ENCODE measurements at regions not wholly inside any gene's neighbourhood (a gene's known extent, or its start where the extent isn't known, plus 50 kb on each side); places are given as distances from the start of the nearest gene placed in this dataset.
"Not testable (repeated sequence)": the region's sequence is repeated elsewhere in the genome, so short reads cannot be mapped to it uniquely, and the experiment has no call there.

DNA sequence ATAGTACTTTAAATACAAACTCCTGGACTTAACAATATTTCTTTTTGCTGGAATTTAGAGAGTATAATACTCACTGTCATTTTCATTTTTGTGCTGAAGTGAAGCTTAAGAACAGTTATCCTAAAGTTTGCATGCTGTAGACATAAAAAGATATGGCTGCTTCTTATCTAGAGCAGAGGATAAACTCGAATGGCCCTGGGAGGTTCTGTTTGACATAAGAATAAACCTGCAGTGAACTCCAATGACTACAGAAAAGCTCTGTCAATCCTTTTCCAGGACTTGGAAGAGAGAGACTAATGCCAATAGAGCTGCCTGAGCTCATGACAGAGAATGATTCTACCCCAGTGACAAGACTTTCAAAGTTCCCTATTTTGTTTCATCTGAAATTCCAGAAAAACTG, 1017.8 kb upstream of the MIR17HG start:
- Histone ChIP-seq H3K4me1 (ENCODE audit: insufficient read depth, low read length) (no peaks in the 10 kb centered on the region), H3K36me3 (ENCODE audit: insufficient read depth, low read length) (no peaks in the 10 kb centered on the region), H3K27ac (ENCODE audit: low read depth, low read length) (no peak overlapping the region), H3K79me2 (ENCODE audit: insufficient read depth, low read length) (no peaks in the 10 kb centered on the region), H3K9me3 (ENCODE audit: low read depth, low read length) (no peaks in the 10 kb centered on the region), H4K20me1 (ENCODE audit: insufficient read depth, low read length) (no peaks in the 10 kb centered on the region), H3K4me3 (ENCODE audit: insufficient read depth, low read length) (no peak overlapping the region), H3K4me2 (ENCODE audit: insufficient read depth, low read length) (no peak overlapping the region), H2AFZ (ENCODE audit: low read length) (no peak overlapping the region), H3K27me3 (ENCODE audit: insufficient read depth, low read length) (no peaks in the 10 kb centered on the region)
- TF ChIP-seq, protein P1, sequence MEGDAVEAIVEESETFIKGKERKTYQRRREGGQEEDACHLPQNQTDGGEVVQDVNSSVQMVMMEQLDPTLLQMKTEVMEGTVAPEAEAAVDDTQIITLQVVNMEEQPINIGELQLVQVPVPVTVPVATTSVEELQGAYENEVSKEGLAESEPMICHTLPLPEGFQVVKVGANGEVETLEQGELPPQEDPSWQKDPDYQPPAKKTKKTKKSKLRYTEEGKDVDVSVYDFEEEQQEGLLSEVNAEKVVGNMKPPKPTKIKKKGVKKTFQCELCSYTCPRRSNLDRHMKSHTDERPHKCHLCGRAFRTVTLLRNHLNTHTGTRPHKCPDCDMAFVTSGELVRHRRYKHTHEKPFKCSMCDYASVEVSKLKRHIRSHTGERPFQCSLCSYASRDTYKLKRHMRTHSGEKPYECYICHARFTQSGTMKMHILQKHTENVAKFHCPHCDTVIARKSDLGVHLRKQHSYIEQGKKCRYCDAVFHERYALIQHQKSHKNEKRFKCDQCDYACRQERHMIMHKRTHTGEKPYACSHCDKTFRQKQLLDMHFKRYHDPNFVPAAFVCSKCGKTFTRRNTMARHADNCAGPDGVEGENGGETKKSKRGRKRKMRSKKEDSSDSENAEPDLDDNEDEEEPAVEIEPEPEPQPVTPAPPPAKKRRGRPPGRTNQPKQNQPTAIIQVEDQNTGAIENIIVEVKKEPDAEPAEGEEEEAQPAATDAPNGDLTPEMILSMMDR (IDR thresholded peaks at IDR 0.05; ENCODE audit: extremely low read depth, low read depth, low read length): no peak
- no peak for DNase-seq (ENCODE audit: insufficient read length, low spot score, missing footprints)

DNA sequence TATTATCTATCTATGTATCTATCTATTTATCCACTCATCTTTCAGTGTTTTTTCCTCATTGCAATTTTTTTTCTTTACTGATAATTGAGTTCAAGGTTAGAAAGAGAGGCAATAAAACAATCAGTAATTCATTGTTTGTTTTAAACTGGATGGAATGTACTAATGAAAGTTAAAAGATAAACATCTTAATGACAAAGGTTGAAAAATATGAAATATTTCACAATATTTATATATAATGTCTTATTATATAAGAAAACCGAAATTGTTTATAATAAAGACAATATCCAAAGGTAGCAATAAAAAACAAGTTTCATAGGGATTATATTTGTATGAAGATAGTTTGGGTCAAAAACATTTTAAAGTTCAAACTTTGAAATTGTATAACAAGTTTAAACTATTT, 1015.5 kb upstream of the MIR17HG start:
- Histone ChIP-seq H3K36me3 (ENCODE audit: insufficient read depth, low read length) (no peaks in the 10 kb centered on the region), H3K4me3 (ENCODE audit: insufficient read depth, low read length) (no peak overlapping the region), H3K27me3 (ENCODE audit: insufficient read depth, low read length) (no peaks in the 10 kb centered on the region), H3K79me2 (ENCODE audit: insufficient read depth, low read length) (no peaks in the 10 kb centered on the region), H2AFZ (ENCODE audit: low read length) (no peak overlapping the region), H4K20me1 (ENCODE audit: insufficient read depth, low read length) (no peaks in the 10 kb centered on the region), H3K4me1 (ENCODE audit: insufficient read depth, low read length) (no peaks in the 10 kb centered on the region), H3K27ac (ENCODE audit: low read depth, low read length) (no peak overlapping the region), H3K4me2 (ENCODE audit: insufficient read depth, low read length) (no peak overlapping the region), H3K9me3 (ENCODE audit: low read depth, low read length) (no peaks in the 10 kb centered on the region)
- TF ChIP-seq, protein P1 (IDR thresholded peaks at IDR 0.05; ENCODE audit: extremely low read depth, low read depth, low read length): no peak
- DNase-seq (ENCODE audit: insufficient read length, low spot score, missing footprints): no peak

DNA sequence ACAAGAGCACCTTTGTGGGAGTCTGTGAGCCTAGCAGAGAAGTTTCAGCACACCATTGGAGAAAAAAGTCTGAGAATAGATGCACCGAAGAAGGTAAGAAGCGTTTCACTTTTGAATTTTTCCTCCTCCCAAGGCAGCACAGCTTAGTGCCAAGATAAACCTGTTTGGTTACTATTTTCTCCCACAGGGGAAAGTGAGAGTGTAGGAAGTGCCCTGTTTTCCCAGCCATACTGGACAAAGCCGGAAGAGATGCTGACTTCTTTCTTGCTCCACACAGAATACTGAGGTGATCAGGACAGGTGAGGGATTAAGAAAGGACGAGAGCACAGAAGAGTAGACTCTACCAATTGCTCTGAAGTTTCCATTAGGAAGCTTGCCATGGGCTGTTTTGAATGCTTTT, 1011.0 kb upstream of the MIR17HG start:
- no peaks in the 10 kb centered on the region for H3K36me3 ChIP-seq (ENCODE audit: insufficient read depth, low read length)
- TF ChIP-seq, protein P1 (IDR thresholded peaks at IDR 0.05; ENCODE audit: extremely low read depth, low read depth, low read length): no peak
- H4K20me1 ChIP-seq (ENCODE audit: insufficient read depth, low read length): no peaks in the 10 kb centered on the region
- no peak overlapping the region for H3K4me2 ChIP-seq (ENCODE audit: insufficient read depth, low read length)
- H2AFZ ChIP-seq (ENCODE audit: low read length): no peak overlapping the region
- no peak overlapping the region for H3K4me3 ChIP-seq (ENCODE audit: insufficient read depth, low read length)
- H3K9me3 ChIP-seq (ENCODE audit: low read depth, low read length): no peaks in the 10 kb centered on the region
- no peak overlapping the region for H3K27ac ChIP-seq (ENCODE audit: low read depth, low read length)
- no peaks in the 10 kb centered on the region for H3K79me2 ChIP-seq (ENCODE audit: insufficient read depth, low read length)
- DNase-seq (ENCODE audit: insufficient read length, low spot score, missing footprints): no peak
- H3K4me1 ChIP-seq (ENCODE audit: insufficient read depth, low read length): no peaks in the 10 kb centered on the region
- no peaks in the 10 kb centered on the region for H3K27me3 ChIP-seq (ENCODE audit: insufficient read depth, low read length)

DNA sequence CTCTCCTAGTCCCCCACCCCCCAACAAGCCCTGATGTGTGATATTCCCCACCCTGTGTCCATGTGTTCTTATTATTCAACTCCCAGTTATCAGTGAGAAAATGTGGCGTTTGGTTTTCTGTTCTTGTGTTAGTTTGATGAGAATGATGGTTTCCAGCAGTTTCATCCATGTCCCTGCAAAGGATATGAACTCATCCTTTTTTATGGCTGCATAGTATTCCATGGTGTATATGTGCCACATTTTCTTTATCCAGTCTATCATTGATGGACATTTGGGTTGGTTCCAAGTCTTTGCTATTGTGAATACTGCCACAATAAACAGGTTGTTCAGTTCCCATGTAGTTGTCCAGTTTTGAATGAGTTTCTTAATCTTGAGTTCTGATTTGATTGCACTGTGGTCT, 1006.1 kb upstream of the MIR17HG start:
- not testable (repeated sequence) for H3K4me1 ChIP-seq (ENCODE audit: insufficient read depth, low read length); H3K4me2 ChIP-seq (ENCODE audit: insufficient read depth, low read length); H3K4me3 ChIP-seq (ENCODE audit: insufficient read depth, low read length); DNase-seq (ENCODE audit: insufficient read length, low spot score, missing footprints); H3K9me3 ChIP-seq (ENCODE audit: low read depth, low read length); H3K27me3 ChIP-seq (ENCODE audit: insufficient read depth, low read length); H4K20me1 ChIP-seq (ENCODE audit: insufficient read depth, low read length); H3K36me3 ChIP-seq (ENCODE audit: insufficient read depth, low read length); H3K79me2 ChIP-seq (ENCODE audit: insufficient read depth, low read length); H3K27ac ChIP-seq (ENCODE audit: low read depth, low read length); H2AFZ ChIP-seq (ENCODE audit: low read length)

DNA sequence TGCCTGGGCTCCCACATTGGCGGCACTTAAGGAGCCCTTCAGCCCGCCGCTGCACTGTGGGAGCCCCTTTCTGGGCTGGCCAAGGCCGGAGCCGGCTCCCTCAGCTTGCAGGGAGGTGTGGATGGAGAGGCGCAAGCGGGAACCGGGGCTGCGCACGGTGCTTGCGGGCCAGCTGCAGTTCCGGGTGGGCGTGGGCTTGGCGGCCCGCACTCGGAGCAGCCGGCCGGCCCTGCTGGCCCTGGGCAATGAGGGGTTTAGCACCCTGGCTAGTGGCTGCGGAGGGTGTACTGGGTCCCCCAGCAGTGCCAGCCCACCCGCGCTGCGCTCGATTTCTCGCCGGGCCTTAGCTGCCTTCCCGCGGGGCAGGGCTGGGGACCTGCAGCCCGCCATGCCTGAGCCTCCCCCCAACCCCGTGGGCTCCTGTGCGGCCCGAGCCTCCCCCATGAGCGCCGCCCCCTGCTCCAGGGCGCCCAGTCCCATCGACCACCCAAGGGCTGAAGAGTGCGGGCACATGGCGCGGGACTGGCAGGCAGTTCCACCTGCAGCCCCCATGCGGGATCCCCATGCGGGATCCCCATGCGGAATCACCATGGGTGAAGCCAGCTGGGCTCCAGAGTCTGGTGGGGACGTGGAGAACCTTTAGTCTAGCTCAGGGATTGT, 998.9 kb upstream of the MIR17HG start:
- H3K4me3 ChIP-seq (ENCODE audit: insufficient read depth, low read length); H4K20me1 ChIP-seq (ENCODE audit: insufficient read depth, low read length); H3K27ac ChIP-seq (ENCODE audit: low read depth, low read length): not testable (repeated sequence)

More for the DNA sequence above, 998.9 kb upstream of the MIR17HG start:
- not testable (repeated sequence) for H3K79me2 ChIP-seq (ENCODE audit: insufficient read depth, low read length); H3K27me3 ChIP-seq (ENCODE audit: insufficient read depth, low read length); H3K9me3 ChIP-seq (ENCODE audit: low read depth, low read length); H3K4me2 ChIP-seq (ENCODE audit: insufficient read depth, low read length); H2AFZ ChIP-seq (ENCODE audit: low read length); DNase-seq (ENCODE audit: insufficient read length, low spot score, missing footprints); H3K4me1 ChIP-seq (ENCODE audit: insufficient read depth, low read length); H3K36me3 ChIP-seq (ENCODE audit: insufficient read depth, low read length)

Data from osteoblast (primary cell).